Neuronal stem cell (in vitro differentiated cells): ENCODE measurements at regions not wholly inside any gene's neighbourhood (a gene's known extent, or its start where the extent isn't known, plus 50 kb on each side); places are given as distances from the start of the nearest gene placed in this dataset.

Source experiments
- DNase-seq: peaks from one replicate; pipeline ENCODE4 v3.0.0-alpha.2; 2013; ENCODE audit warnings: low spot score
- H2AFZ ChIP-seq: one replicate; pipeline ENCODE4 v1.6.1; 2013; ENCODE audit warnings: mild to moderate bottlenecking, low read length, inconsistent platforms
- H2AK5ac ChIP-seq: 2 replicates; pipeline ENCODE4 v1.6.1; 2013; ENCODE audit warnings: low read depth, mild to moderate bottlenecking, inconsistent platforms, low read length, moderate library complexity, mixed read lengths
- H2BK120ac ChIP-seq: 2 replicates; pipeline ENCODE4 v1.6.1; 2013; ENCODE audit warnings: low read depth, mild to moderate bottlenecking, inconsistent platforms, low read length, moderate library complexity, mixed read lengths
- H2BK12ac ChIP-seq: one replicate; pipeline ENCODE4 v1.6.1; 2013; ENCODE audit warnings: low read length, inconsistent platforms
- H2BK15ac ChIP-seq: 2 replicates; pipeline ENCODE4 v1.6.1; 2013; ENCODE audit warnings: mild to moderate bottlenecking, low read length, inconsistent platforms, mixed read lengths
- H2BK5ac ChIP-seq: one replicate; pipeline ENCODE4 v1.6.1; 2013; ENCODE audit warnings: inconsistent platforms, mild to moderate bottlenecking, low read length, moderate library complexity
- H3K14ac ChIP-seq: one replicate; pipeline ENCODE4 v1.6.1; 2013; ENCODE audit warnings: low read length, inconsistent platforms
- H3K18ac ChIP-seq: 2 replicates; pipeline ENCODE4 v1.6.1; 2013; ENCODE audit warnings: low read length, inconsistent platforms
- H3K23ac ChIP-seq: 2 replicates; pipeline ENCODE4 v1.6.1; 2013; ENCODE audit warnings: low read depth, mild to moderate bottlenecking, mixed read lengths, low read length, inconsistent platforms; ENCODE audit not compliant: poor library complexity
- H3K27ac ChIP-seq: replicated peaks from 3 replicates; pipeline ENCODE4 v1.5.1; 2013; ENCODE audit warnings: low read length, inconsistent platforms
- H3K27me3 ChIP-seq, 3 experiments: 2 replicates each; pipeline ENCODE4 v1.6.1; 2013; ENCODE audit warnings: low read length in 3 of 3, mild to moderate bottlenecking in 2 of 3, inconsistent platforms in 1 of 3, low read depth in 1 of 3, mixed read lengths in 1 of 3, moderate library complexity in 1 of 3; ENCODE audit not compliant: control insufficient read depth in 3 of 3, insufficient read depth in 3 of 3
- H3K36me3 ChIP-seq, 2 donors: replicated peaks in 1 of 2; 2 replicates each; pipeline ENCODE4 v1.6.1; 2013; ENCODE audit warnings: low read length in 2 of 2; ENCODE audit not compliant: control insufficient read depth in 2 of 2, insufficient read depth in 2 of 2
- H3K4ac ChIP-seq: 2 replicates; pipeline ENCODE4 v1.6.1; 2013; ENCODE audit warnings: inconsistent platforms, mild to moderate bottlenecking, low read length, moderate library complexity
- H3K4me1 ChIP-seq, 2 donors: 1 replicate in 1 of 2; 2 replicates in 1 of 2; pipeline ENCODE4 v1.6.1; 2013; ENCODE audit warnings: low read length in 2 of 2, low read depth in 1 of 2; ENCODE audit not compliant: control insufficient read depth in 2 of 2, insufficient read depth in 1 of 2
- H3K4me2 ChIP-seq: one replicate; pipeline ENCODE4 v1.6.1; 2013; ENCODE audit warnings: mild to moderate bottlenecking, low read length, inconsistent platforms; ENCODE audit not compliant: insufficient read depth, poor library complexity, severe bottlenecking
- H3K4me3 ChIP-seq, 2 donors: 2 replicates each; pipeline ENCODE4 v1.5.1; 2013; ENCODE audit warnings: low read length in 2 of 2, mild to moderate bottlenecking in 2 of 2, inconsistent platforms in 1 of 2, moderate library complexity in 1 of 2
- H3K79me1 ChIP-seq: one replicate; pipeline ENCODE4 v1.6.1; 2013; ENCODE audit warnings: low read depth, mild to moderate bottlenecking, inconsistent platforms, low read length, moderate library complexity
- H3K9ac ChIP-seq: one replicate; pipeline ENCODE4 v1.6.1; 2013; ENCODE audit warnings: mild to moderate bottlenecking, low read depth, low read length, inconsistent platforms; ENCODE audit not compliant: poor library complexity
- H3K9me3 ChIP-seq, 2 donors: replicated peaks in 1 of 2; 2 replicates each; pipeline versions ENCODE3 to v1.6.1; 2013; ENCODE audit warnings: low read length in 2 of 2, mild to moderate bottlenecking in 2 of 2, inconsistent platforms in 1 of 2, low read depth in 1 of 2, mixed read lengths in 1 of 2, moderate library complexity in 1 of 2; ENCODE audit not compliant: control insufficient read depth in 2 of 2, insufficient read depth in 1 of 2
- H4K8ac ChIP-seq: one replicate; pipeline ENCODE4 v1.6.1; 2013; ENCODE audit warnings: low read depth, mild to moderate bottlenecking, inconsistent platforms, low read length, moderate library complexity
- H4K91ac ChIP-seq: one replicate; pipeline ENCODE4 v1.6.1; 2013; ENCODE audit warnings: low read length, low read depth, mild to moderate bottlenecking, inconsistent platforms; ENCODE audit not compliant: poor library complexity
- WGBS, 2 donors: extraction: QIAGEN DNeasy Blood & Tissue Kit; methylation state at CpG; one replicate each; pipeline ENCODE4 v1.1.7; 2013; ENCODE audit warnings: missing lambda C conversion rate in 2 of 2, mixed read lengths in 1 of 2; ENCODE audit not compliant: insufficient read length in 2 of 2, insufficient replicate concordance in 1 of 2; ENCODE audit errors: extremely low coverage in 2 of 2; 5-methylcytosine and 5-hydroxymethylcytosine counted together

DNA sequence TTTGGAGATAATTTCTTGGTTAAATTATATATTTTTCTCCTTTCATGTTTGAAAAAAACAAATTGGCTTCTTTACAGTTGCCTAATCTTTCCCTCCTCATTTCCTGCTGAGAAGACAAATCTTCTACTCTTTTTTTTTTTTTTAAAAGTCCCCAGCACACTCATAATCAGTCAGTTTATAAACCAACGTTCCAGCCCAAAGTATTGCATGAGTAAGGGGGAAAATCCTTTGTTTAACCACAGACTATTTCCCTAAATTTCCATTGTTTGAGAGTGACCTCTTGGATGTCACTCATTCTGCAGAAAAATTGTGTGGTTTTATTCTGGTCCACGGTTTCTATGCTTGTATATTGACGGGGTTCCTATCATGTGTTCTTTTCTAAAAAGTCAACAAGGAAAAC is 55.1 kb upstream of the TLR4 start:
- H3K23ac ChIP-seq = no peak overlapping the region
- H3K4me2 ChIP-seq = no peak overlapping the region
- H2AK5ac ChIP-seq = no peak overlapping the region
- no peak overlapping the region for H3K14ac ChIP-seq
- H3K27ac ChIP-seq = no peak overlapping the region
- H3K18ac ChIP-seq = no peak overlapping the region
- H3K36me3 ChIP-seq = no peaks in the 10 kb centered on the region
- H2BK5ac ChIP-seq = no peak overlapping the region
- H2BK120ac ChIP-seq = no peak overlapping the region
- H3K79me1 ChIP-seq = no peaks in the 10 kb centered on the region
- no peak for DNase-seq
- H3K9ac ChIP-seq = no peak overlapping the region
- no peaks in the 10 kb centered on the region for H3K9me3 ChIP-seq
- no peak overlapping the region for H3K4me3 ChIP-seq
- no peak overlapping the region for H4K8ac ChIP-seq
- H2AFZ ChIP-seq = no peak overlapping the region
- no peaks in the 10 kb centered on the region for H3K27me3 ChIP-seq
- no peak overlapping the region for H4K91ac ChIP-seq
- H2BK12ac ChIP-seq = no peak overlapping the region
- no CpG with 5 or more reads among the region's 3 CpGs for WGBS, 2 donors
- no peak overlapping the region for H3K4ac ChIP-seq
- peaks cover 5 to 8% of the 10 kb centered on the region in 2 donors for H3K4me1 ChIP-seq
- H2BK15ac ChIP-seq = no peak overlapping the region

DNA sequence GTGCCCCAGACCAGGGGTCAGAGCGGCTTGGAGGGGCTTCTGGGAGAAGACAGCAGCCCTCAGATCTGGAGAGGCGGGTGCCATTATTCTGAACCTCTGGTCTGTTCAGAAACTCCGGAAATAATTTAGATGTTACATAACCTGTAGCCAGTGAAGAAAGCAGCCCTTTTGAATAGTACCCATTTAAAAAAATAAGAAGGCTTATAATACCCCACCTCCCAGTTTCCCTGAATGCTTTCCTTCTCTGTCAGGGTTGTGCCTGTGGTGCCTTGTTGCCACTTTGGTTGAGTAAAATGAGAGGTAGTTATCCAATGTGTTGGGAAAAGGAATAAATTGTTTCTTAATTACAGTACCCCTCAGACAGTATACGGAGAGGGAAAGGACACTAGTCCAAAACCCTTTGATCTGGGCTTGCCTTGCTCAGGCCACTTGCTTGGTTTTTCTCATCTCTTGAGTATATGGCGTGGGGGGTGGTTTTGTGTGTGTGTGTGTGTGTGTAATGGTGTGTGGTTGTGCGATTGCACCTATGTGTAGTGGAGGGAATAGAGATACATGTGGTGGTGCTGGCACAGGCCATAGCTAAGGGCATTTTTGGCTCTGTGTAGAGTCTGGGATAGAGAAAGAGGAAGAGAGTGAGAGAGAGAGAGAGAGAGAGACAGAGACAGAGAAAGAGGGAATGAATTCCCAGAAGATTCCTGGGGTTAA is 59.1 kb upstream of the TLR4 start:
- Histone ChIP-seq H3K79me1 (no peaks in the 10 kb centered on the region), H3K4me1 (peaks cover 5 to 8% of the 10 kb centered on the region in 2 donors), H2BK12ac (no peak overlapping the region), H4K91ac (no peak overlapping the region), H2BK120ac (no peak overlapping the region), H2BK15ac (no peak overlapping the region), H3K9me3 (no peaks in the 10 kb centered on the region), H2BK5ac (no peak overlapping the region), H2AK5ac (no peak overlapping the region), H2AFZ (peak overlapping the region; percentile 59), H3K14ac (no peak overlapping the region), H3K23ac (no peak overlapping the region), H3K9ac (no peak overlapping the region), H3K36me3 (no peaks in the 10 kb centered on the region), H3K4ac (no peak overlapping the region), H4K8ac (no peak overlapping the region), H3K4me3 (no peak overlapping the region), H3K27ac (no peak overlapping the region), H3K27me3 (no peaks in the 10 kb centered on the region), H3K18ac (no peak overlapping the region), H3K4me2 (no peak overlapping the region)
- 100% methylated on average over 2 of the region's 6 CpGs; no CpG with 5 or more reads in 1 of the 2 donors for WGBS, 2 donors
- peak; percentile 1 for DNase-seq

DNA sequence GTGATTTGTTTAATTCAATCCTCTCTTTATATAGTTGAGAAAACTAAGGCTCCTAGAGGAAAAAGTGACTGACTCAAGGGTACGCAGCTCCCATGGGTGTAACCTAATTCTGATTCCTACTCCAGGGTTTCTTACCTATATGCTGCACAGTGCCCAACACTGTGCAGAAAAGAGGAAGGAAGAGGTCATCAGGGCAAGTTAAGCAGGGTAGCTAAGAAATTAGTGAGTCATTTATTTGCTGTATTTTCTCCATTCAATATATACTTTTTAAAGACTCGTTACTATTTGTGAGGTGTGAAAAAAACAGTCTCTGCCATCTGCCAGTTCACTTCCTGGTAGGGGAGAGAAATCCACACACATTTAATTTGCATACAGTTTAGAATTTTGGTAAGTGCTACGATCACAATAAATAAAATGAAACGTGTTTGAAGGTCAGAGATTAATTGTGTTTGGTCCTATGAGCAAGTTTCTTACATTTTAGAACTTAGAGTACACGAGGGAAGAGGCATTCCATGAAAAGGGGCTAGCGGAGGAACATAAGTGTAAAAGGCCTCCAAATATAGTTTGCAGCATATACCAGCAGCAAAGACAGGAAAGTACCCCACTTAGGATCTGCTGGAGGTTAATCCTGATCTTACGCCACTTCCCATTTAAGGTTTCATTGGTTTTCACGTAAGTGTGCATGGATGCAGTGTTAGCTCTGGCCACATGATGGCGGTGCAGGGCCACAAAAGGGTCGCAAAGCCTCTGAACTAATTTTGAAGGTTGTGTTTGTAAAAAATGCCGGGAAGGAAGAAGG is 59.9 kb upstream of the TLR4 start:
- no peaks in the 10 kb centered on the region for H3K36me3 ChIP-seq
- DNase-seq = peak; percentile 62

DNA sequence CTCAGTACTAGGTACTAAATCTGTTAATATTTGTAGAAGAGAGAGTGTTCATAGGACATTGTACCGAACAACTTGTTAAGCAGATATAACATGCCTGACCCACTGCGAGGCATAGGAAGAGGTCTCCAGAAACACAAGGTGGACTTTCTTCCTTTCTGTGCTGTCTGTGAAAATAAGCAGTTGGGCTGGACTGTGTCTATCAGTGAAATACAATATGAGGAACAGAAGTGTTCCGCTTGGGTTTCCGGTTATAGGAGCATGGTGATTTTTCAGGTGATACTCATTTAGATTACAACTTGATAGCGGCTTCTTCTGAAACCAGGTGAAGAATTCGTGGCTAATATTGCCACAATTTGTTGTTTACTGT is 60.9 kb upstream of the TLR4 start:
- Histone ChIP-seq H3K4me2 (no peak overlapping the region), H3K4me1 (peaks cover 5 to 8% of the 10 kb centered on the region in 2 donors), H3K4ac (no peak overlapping the region), H3K18ac (no peak overlapping the region), H3K4me3 (no peak overlapping the region), H2BK5ac (no peak overlapping the region), H3K23ac (no peak overlapping the region), H2BK120ac (no peak overlapping the region), H3K14ac (no peak overlapping the region), H4K91ac (no peak overlapping the region), H3K27me3 (no peaks in the 10 kb centered on the region), H4K8ac (no peak overlapping the region), H3K9me3 (no peaks in the 10 kb centered on the region), H3K9ac (no peak overlapping the region), H2BK12ac (no peak overlapping the region), H2AK5ac (no peak overlapping the region), H3K27ac (no peak overlapping the region), H2BK15ac (no peak overlapping the region), H3K79me1 (no peaks in the 10 kb centered on the region), H2AFZ (no peak overlapping the region), H3K36me3 (no peaks in the 10 kb centered on the region)
- WGBS, 2 donors = no CpG with 5 or more reads among the region's 6 CpGs
- DNase-seq = no peak

More for the DNA sequence above, 59.9 kb upstream of the TLR4 start:
- Histone ChIP-seq H2AFZ (peak overlapping the region; percentile 59), H2AK5ac (no peak overlapping the region), H2BK5ac (no peak overlapping the region), H3K9me3 (no peaks in the 10 kb centered on the region), H2BK15ac (no peak overlapping the region), H3K4me1 (peaks cover 5 to 8% of the 10 kb centered on the region in 2 donors), H3K4me3 (no peak overlapping the region), H3K18ac (no peak overlapping the region), H3K27ac (no peak overlapping the region), H3K4me2 (no peak overlapping the region), H2BK120ac (no peak overlapping the region), H3K9ac (no peak overlapping the region), H3K14ac (no peak overlapping the region), H2BK12ac (no peak overlapping the region), H3K23ac (no peak overlapping the region), H3K27me3 (no peaks in the 10 kb centered on the region), H4K8ac (no peak overlapping the region), H3K79me1 (no peaks in the 10 kb centered on the region), H3K4ac (no peak overlapping the region), H4K91ac (no peak overlapping the region)
- WGBS, 2 donors = no CpG with 5 or more reads among the region's 11 CpGs
